Suprapubic skin (tissue), 4 donors: ENCODE measurements at regions not wholly inside any gene's neighbourhood (a gene's known extent, or its start where the extent isn't known, plus 50 kb on each side); places are given as distances from the start of the nearest gene placed in this dataset.
"Not testable (repeated sequence)": the region's sequence is repeated elsewhere in the genome, so short reads cannot be mapped to it uniquely, and the experiment has no call there.

ENCODE experiments used
- DNase-seq, 2 donors: peaks; one replicate each; pipeline ENCODE4 v3.0.0-alpha.2; 2019; ENCODE audit warnings: low spot score in 2 of 2
- H3K27ac ChIP-seq: fragments of 200-600 bp; sonication (generic); one replicate; pipeline ENCODE4 v1.5.1; 2019
- H3K27me3 ChIP-seq: fragments of 200-600 bp; sonication (generic); one replicate; pipeline ENCODE4 v1.5.1; 2019
- H3K36me3 ChIP-seq: fragments of 200-600 bp; sonication (generic); one replicate; pipeline ENCODE4 v1.5.1; 2019
- H3K4me1 ChIP-seq: fragments of 200-600 bp; sonication (generic); one replicate; pipeline ENCODE4 v1.5.1; 2019
- H3K4me3 ChIP-seq: fragments of 200-600 bp; sonication (generic); one replicate; pipeline ENCODE4 v1.5.1; 2019; ENCODE audit warnings: mild to moderate bottlenecking
- H3K9me3 ChIP-seq: fragments of 200-600 bp; sonication (generic); one replicate; pipeline ENCODE4 v1.5.1; 2019
- CTCF ChIP-seq, 2 donors: fragments of 200-600 bp in 1 of 2; fragments of 450-650 bp in 1 of 2; sonication (generic) in 1 of 2; IDR thresholded peaks; one replicate each; pipeline ENCODE4 v1.5.1; 2016 to 2019; ENCODE audit warnings: antibody characterized with exemption in 2 of 2, mild to moderate bottlenecking in 1 of 2, moderate library complexity in 1 of 2
- EP300 ChIP-seq: sonication (generic); formaldehyde crosslinking; IDR thresholded peaks from one replicate; pipeline ENCODE4 v1.6.1; 2017; ENCODE audit warnings: antibody characterized with exemption
- POLR2A ChIP-seq, 2 donors: fragments of 450-650 bp; IDR thresholded peaks; one replicate each; pipeline ENCODE4 v1.6.1; 2017; ENCODE audit warnings: antibody characterized with exemption in 2 of 2, mild to moderate bottlenecking in 2 of 2, moderate library complexity in 2 of 2
- POLR2AphosphoS5 ChIP-seq, 3 donors: sonication (generic); formaldehyde crosslinking; IDR thresholded peaks; one replicate each; pipeline ENCODE4 v1.6.1; 2017; ENCODE audit warnings: antibody characterized with exemption in 3 of 3
- WGBS: methylation state at CpG from one replicate; pipeline ENCODE4 v1.1.5; 2018; 5-methylcytosine and 5-hydroxymethylcytosine counted together

- Histone ChIP-seq H3K27me3 (no peaks in the 10 kb centered on the region), H3K27ac (no peak overlapping the region), H3K9me3 (no peaks in the 10 kb centered on the region), H3K4me1 (peaks cover 7% of the 10 kb centered on the region), H3K4me3 (no peak overlapping the region), H3K36me3 (no peaks in the 10 kb centered on the region)
- DNase-seq: no peak
- TF ChIP-seq POLR2AphosphoS5 (IDR thresholded peaks at IDR 0.05) (no peak), EP300 (no peak), CTCF (IDR thresholded peaks at IDR 0.05) (no peak), POLR2A (IDR thresholded peaks at IDR 0.05) (no peak)
- WGBS: 89% methylated on average over 6 of the region's 6 CpGs
These were observed 110.1 kb downstream of the TNFAIP3 start for GRCh38 chr6:137977206-137977605.

- Histone ChIP-seq H3K27me3 (no peaks in the 10 kb centered on the region), H3K4me3 (no peak overlapping the region), H3K27ac (no peak overlapping the region), H3K4me1 (peaks cover 7% of the 10 kb centered on the region), H3K36me3 (no peaks in the 10 kb centered on the region), H3K9me3 (no peaks in the 10 kb centered on the region)
- WGBS: 70% methylated on average over 3 of the region's 3 CpGs
- DNase-seq: no peak
- no peak for TF ChIP-seq CTCF (IDR thresholded peaks at IDR 0.05)
- TF ChIP-seq POLR2AphosphoS5 (IDR thresholded peaks at IDR 0.05): no peak
- no peak for TF ChIP-seq POLR2A (IDR thresholded peaks at IDR 0.05)
- no peak for TF ChIP-seq EP300
These were observed 110.8 kb downstream of the TNFAIP3 start for GRCh38 chr6:137977814-137978213.

- Histone ChIP-seq H3K4me3 (no peak overlapping the region), H3K9me3 (no peaks in the 10 kb centered on the region), H3K4me1 (peaks cover 7% of the 10 kb centered on the region), H3K27me3 (no peaks in the 10 kb centered on the region), H3K36me3 (no peaks in the 10 kb centered on the region), H3K27ac (no peak overlapping the region)
- no peak for DNase-seq
- 54% methylated on average over 8 of the region's 8 CpGs for WGBS
- no peak for TF ChIP-seq POLR2A (IDR thresholded peaks at IDR 0.05)
- TF ChIP-seq CTCF (IDR thresholded peaks at IDR 0.05): no peak
- TF ChIP-seq EP300: no peak
- no peak for TF ChIP-seq POLR2AphosphoS5 (IDR thresholded peaks at IDR 0.05)
These were observed 111.3 kb downstream of the TNFAIP3 start for GRCh38 chr6:137978252-137978896.

GRCh38 chr6:137979263-137979662 is 112.2 kb downstream of the TNFAIP3 start:
- not testable (repeated sequence) for DNase-seq, H3K4me1 ChIP-seq, H3K4me3 ChIP-seq, H3K36me3 ChIP-seq, H3K27me3 ChIP-seq, H3K9me3 ChIP-seq, H3K27ac ChIP-seq
- WGBS: 95% methylated on average over 6 of the region's 6 CpGs

- H3K36me3 ChIP-seq: no peaks in the 10 kb centered on the region
- no peak for DNase-seq
- no peaks in the 10 kb centered on the region for H3K9me3 ChIP-seq
- WGBS: 88% methylated on average over 1 of the region's 1 CpG
- no peak overlapping the region for H3K4me3 ChIP-seq
- TF ChIP-seq POLR2A (IDR thresholded peaks at IDR 0.05) (no peak), POLR2AphosphoS5 (IDR thresholded peaks at IDR 0.05) (no peak), CTCF (IDR thresholded peaks at IDR 0.05) (no peak), EP300 (no peak)
- H3K4me1 ChIP-seq: peaks cover 7% of the 10 kb centered on the region
- H3K27me3 ChIP-seq: no peaks in the 10 kb centered on the region
- no peak overlapping the region for H3K27ac ChIP-seq
These were observed 113.7 kb downstream of the TNFAIP3 start for GRCh38 chr6:137980777-137981176.

GRCh38 chr6:137981758-137982157 is 114.7 kb downstream of the TNFAIP3 start:
- Histone ChIP-seq H3K9me3 (no peaks in the 10 kb centered on the region), H3K27me3 (no peaks in the 10 kb centered on the region), H3K4me1 (peaks cover 7% of the 10 kb centered on the region), H3K4me3 (no peak overlapping the region), H3K27ac (no peak overlapping the region), H3K36me3 (no peaks in the 10 kb centered on the region)
- 83% methylated on average over 3 of the region's 3 CpGs for WGBS
- TF ChIP-seq POLR2A (IDR thresholded peaks at IDR 0.05): no peak
- no peak for TF ChIP-seq EP300
- TF ChIP-seq CTCF (IDR thresholded peaks at IDR 0.05): no peak
- no peak for TF ChIP-seq POLR2AphosphoS5 (IDR thresholded peaks at IDR 0.05)
- DNase-seq: no peak
